Right atrium auricular region (tissue), 2 donors: ENCODE measurements at regions not wholly inside any gene's neighbourhood (a gene's known extent, or its start where the extent isn't known, plus 50 kb on each side); places are given as distances from the start of the nearest gene placed in this dataset.

Source experiments
- DNase-seq: peaks from one replicate; pipeline ENCODE4 v3.0.0-alpha.2; 2019; ENCODE audit warnings: low spot score
- H3K27ac ChIP-seq, 2 donors: fragments of 200-600 bp; sonication (generic); 1 replicate in 1 of 2; 2 replicates in 1 of 2; pipeline ENCODE4 v1.5.1; 2016 to 2019
- H3K27me3 ChIP-seq, 2 donors: fragments of 200-600 bp; sonication (generic); one replicate each; pipeline versions ENCODE4 v1.5.1 to v1.6.0; 2017 to 2019
- H3K36me3 ChIP-seq: fragments of 200-600 bp; sonication (generic); one replicate; pipeline ENCODE4 v1.5.1; 2016
- H3K4me1 ChIP-seq, 2 donors: fragments of 200-600 bp; sonication (generic); one replicate each; pipeline versions ENCODE4 v1.5.1 to v1.6.0; 2017 to 2019
- H3K4me3 ChIP-seq, 2 donors: fragments of 200-600 bp; sonication (generic); 1 replicate in 1 of 2; 2 replicates in 1 of 2; pipeline ENCODE4 v1.5.1; 2017 to 2019; ENCODE audit warnings: mild to moderate bottlenecking in 1 of 2, moderate library complexity in 1 of 2
- H3K9me3 ChIP-seq, 2 donors: fragments of 200-600 bp; sonication (generic); one replicate each; pipeline ENCODE4 v1.5.1; 2019
- CTCF ChIP-seq, 2 donors: fragments of 200-600 bp; sonication (generic); IDR thresholded peaks; one replicate each; pipeline ENCODE4 v1.5.1; 2019; ENCODE audit warnings: antibody characterized with exemption in 2 of 2

- Histone ChIP-seq H3K4me3 (no peak overlapping the region), H3K36me3 (no peaks in the 10 kb centered on the region), H3K27me3 (no peaks in the 10 kb centered on the region), H3K27ac (no peak overlapping the region), H3K4me1 (no peaks in the 10 kb centered on the region), H3K9me3 (peaks cover 0 to 4% of the 10 kb centered on the region in 2 donors)
- DNase-seq, result no peak
- no peak for TF ChIP-seq CTCF (IDR thresholded peaks at IDR 0.05)
These were observed 123.7 kb upstream of the CTBP2 start for GRCh38 chr10:125283836-125284614.

- no peak for TF ChIP-seq CTCF (IDR thresholded peaks at IDR 0.05)
- no peaks in the 10 kb centered on the region for H3K4me1 ChIP-seq
- H3K27ac ChIP-seq, result no peak overlapping the region
- H3K36me3 ChIP-seq, result no peaks in the 10 kb centered on the region
- no peaks in the 10 kb centered on the region for H3K27me3 ChIP-seq
- H3K4me3 ChIP-seq, result no peak overlapping the region
- DNase-seq, result no peak
- H3K9me3 ChIP-seq, result no peaks in the 10 kb centered on the region
These were observed 123.0 kb upstream of the CTBP2 start for GRCh38 chr10:125283191-125283835.

GRCh38 chr10:125281091-125281490, 120.7 kb upstream of the CTBP2 start:
- no peaks in the 10 kb centered on the region for H3K36me3 ChIP-seq
- H3K27ac ChIP-seq, result no peak overlapping the region
- no peaks in the 10 kb centered on the region for H3K27me3 ChIP-seq
- peaks cover 0 to 11% of the 10 kb centered on the region in 2 donors for H3K9me3 ChIP-seq
- no peak for TF ChIP-seq CTCF (IDR thresholded peaks at IDR 0.05)
- H3K4me1 ChIP-seq, result no peaks in the 10 kb centered on the region
- no peak overlapping the region for H3K4me3 ChIP-seq
- DNase-seq, result no peak

GRCh38 chr10:125276133-125276532, 115.8 kb upstream of the CTBP2 start:
- Histone ChIP-seq H3K4me3 (no peak overlapping the region), H3K27ac (no peak overlapping the region), H3K27me3 (no peaks in the 10 kb centered on the region), H3K4me1 (no peaks in the 10 kb centered on the region), H3K9me3 (peaks cover 0 to 16% of the 10 kb centered on the region in 2 donors), H3K36me3 (no peaks in the 10 kb centered on the region)
- no peak for TF ChIP-seq CTCF (IDR thresholded peaks at IDR 0.05)
- DNase-seq, result no peak

- peaks cover 0 to 16% of the 10 kb centered on the region in 2 donors for H3K9me3 ChIP-seq
- H3K36me3 ChIP-seq, result no peaks in the 10 kb centered on the region
- no peak overlapping the region for H3K4me3 ChIP-seq
- DNase-seq, result no peak
- no peak overlapping the region for H3K27ac ChIP-seq
- TF ChIP-seq CTCF (IDR thresholded peaks at IDR 0.05), result no peak
- no peaks in the 10 kb centered on the region for H3K4me1 ChIP-seq
- H3K27me3 ChIP-seq, result no peaks in the 10 kb centered on the region
These were observed 114.6 kb upstream of the CTBP2 start for GRCh38 chr10:125274961-125275360.
